ENCODE measurements at regions not wholly inside any gene's neighbourhood (a gene's known extent, or its start where the extent isn't known, plus 50 kb on each side); places are given as distances from the start of the nearest gene placed in this dataset.

DNA sequence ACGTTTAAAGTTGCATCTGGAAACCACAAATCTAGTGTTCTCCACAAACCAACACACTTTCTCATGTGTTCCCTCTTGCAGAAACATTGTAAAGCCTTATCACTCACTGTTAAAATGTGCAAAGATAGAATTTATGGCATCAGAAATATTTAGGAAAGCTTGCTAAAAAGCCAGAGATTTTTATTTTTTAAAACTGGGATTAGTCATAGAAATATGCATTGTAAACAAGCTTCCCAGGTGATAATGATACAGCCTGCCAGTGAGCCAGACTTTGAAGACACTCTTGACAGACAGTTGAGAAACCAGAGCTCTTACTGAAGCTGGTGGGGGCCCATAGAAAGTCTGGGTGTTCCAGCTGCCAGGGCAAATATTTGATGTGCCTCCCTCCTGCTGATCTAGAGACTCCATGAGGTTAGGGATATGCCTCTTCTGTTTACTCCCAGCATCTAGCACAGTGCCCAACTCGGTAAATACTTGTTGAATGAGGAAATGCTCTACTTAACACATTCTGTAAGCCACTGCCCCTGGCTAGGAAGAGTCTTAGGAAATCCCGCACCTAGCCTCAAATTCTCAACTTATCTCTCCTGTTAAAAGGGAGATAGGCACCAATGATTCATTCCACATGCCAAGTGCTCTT is 179.0 kb upstream of the RASGEF1B start:
- peak; percentile 55 to 77 for DNase-seq

DNA sequence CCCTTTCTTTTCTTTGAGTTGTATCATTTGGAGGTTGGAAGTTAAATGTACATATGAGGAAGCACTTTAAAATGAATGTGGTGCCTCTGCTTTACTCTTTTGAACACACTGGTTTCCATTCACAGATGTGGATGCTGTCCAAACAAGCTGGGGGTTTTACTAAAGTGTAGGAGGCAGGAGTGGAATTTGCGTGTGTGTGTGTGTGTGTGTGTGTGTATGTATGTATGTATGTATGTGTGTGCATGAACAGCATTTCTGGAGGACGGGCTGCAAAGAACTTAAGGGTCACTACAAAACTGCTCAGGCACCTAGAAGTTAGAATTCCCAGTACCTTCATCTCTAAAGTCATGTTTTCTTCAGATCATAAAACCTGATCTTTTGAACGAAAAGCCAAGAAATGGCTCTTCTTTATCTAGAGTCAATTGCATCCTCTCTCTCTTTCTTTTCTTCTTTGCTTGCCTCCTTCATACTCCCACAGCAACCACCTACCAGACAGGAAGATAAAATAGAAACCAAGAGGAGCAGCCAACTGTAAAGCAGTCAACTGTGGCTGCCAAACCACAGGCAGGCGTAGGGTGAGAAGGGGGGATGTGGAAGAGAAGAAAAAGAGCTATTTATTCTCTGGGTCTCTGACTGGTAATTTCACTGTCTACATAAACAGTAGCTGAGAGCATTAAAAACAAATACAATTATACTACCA is 177.0 kb upstream of the RASGEF1B start:
- DNase-seq = peak in 1 of 2 experiments; percentile 4

GRCh38 chr4:81647388-81647787 is 175.7 kb upstream of the RASGEF1B start:
- DNase-seq = no peak

DNA sequence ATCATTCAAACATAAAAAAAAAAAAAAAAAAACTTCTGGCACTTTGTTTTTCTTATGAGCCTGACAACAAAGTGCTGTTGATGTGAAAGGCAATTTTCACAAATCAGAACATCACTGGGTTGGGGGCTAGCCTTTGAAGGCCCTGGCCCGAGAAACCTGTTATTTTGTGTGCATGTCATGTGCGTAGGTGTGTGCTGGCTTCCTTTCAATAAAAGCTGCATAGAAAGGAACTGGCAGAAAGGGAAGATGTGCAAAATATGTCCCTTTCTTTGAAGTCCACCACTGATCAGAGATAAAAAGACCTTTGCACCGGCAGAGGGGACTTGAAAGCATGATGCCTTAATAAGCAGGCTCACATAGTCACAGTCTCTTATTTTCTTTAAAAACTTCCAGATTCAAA is 170.8 kb upstream of the RASGEF1B start:
- no peak for DNase-seq

GRCh38 chr4:81639248-81639647 is 167.5 kb upstream of the RASGEF1B start:
- no peak for DNase-seq

DNA sequence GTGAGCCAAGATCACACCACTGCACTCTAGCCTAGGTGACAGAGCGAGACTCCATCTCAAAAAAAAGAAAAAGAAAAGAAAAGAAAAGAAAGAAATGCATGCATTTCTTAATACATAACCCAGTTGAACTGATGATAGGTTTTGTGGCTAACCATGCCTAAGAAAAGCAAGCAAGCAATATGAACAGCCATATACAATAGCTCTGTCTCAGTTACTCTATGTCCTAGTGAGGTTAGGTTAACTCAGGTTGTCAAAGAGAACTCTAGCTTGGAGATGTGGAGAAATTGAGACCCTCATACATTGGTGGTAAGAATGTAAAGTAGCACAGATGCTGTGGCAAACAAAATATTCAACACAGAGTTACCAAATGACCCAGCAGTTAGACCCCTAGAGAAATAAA is 167.0 kb upstream of the RASGEF1B start:
- no peak for DNase-seq

GRCh38 chr4:81635739-81636138 is 164.0 kb upstream of the RASGEF1B start:
- DNase-seq = no peak

DNA sequence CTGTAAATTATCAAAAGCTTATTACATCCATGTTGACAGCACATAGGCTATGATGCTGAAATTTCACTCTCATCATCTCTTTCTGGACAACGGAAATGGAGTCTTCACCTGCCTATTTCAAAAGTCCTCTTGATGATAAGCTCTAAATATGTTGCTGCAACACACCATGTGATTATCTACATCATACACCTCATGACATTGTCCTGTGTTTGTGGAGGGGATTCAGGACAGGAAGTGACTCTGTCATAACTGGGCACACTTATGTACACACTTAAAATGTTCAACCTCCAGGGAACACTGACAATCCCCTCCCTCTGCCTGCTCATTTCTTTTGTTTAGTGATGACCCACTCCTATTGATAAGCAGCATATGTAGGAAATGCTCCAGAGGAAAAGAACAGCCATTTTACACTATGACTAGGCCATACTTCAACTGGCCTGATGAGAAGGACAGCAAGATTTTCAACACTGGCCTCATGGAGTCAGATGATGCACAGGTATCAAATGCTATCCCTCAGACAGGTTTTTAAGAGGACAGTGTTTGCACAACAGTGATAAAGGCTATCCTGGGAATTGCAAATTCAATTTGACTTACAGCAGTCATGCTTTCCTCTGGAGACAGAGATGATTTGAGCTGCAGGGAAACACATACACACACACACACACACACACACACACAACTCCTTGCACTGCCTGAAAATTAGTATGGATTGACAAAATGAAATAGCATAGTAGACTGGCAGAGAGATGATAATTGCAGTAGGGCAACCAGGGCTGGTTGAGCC is 163.3 kb upstream of the RASGEF1B start:
- no peak for DNase-seq

DNA sequence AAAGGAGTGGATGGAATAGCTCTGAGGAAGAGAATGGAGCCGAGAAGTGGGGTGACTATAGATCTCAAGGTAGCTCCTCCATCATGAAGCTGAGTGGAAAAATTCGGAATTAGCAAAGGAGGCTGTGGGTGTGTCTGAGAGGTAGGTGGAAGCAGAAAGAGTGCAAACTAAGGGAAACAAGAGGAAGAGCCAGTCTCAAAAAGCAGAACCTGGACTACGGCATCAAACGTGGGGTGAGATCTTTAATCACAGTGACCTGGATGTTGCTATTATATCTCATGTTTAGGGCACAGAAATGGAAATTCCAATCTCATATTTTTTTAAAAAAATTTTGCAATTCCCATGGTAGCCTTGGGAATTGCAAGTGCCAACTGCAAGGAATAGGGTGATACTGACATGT is 162.5 kb upstream of the RASGEF1B start:
- DNase-seq = no peak

- DNase-seq = no peak
These were observed 161.0 kb upstream of the RASGEF1B start for GRCh38 chr4:81632581-81633299.

GRCh38 chr4:81631958-81632441 is 160.3 kb upstream of the RASGEF1B start:
- no peak for DNase-seq

DNA sequence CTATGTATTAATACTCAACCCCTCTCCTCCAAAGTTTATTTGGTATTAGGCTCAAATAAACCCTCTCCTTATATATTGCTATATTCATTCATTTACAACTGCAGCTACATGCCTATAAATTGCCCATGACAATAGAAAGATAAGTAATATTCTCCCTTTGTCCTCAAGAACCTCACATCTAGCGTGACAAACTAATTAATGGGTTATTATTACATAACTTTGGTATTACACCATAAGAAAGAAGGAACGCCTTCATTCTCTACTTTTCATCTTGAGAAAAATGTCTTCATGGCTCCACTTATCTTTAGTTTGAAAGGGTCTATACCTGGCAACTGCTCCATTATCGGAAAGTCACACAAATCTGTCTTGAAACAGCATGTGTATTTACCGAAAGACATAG is 157.7 kb upstream of the RASGEF1B start:
- no peak for DNase-seq

DNA sequence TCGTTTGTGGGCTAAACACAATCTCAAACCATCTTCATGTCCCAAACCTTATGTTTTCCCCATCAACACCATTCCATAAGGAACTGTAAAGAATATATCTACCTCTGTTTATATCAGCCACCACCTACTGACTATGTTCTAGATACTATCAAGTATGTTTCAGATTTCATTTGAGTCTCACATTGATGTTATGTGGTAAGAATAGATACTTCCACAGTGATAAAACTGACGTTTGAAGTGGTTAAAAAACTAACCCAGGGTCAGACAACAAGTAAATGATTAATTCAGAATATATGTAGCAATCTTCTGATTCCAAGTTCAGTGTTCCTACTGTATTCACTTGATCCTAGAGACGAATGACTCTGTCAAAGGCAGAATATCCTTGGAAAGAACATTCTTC is 156.8 kb upstream of the RASGEF1B start:
- DNase-seq = no peak

GRCh38 chr4:81627590-81627989 is 155.9 kb upstream of the RASGEF1B start:
- DNase-seq = no peak

DNA sequence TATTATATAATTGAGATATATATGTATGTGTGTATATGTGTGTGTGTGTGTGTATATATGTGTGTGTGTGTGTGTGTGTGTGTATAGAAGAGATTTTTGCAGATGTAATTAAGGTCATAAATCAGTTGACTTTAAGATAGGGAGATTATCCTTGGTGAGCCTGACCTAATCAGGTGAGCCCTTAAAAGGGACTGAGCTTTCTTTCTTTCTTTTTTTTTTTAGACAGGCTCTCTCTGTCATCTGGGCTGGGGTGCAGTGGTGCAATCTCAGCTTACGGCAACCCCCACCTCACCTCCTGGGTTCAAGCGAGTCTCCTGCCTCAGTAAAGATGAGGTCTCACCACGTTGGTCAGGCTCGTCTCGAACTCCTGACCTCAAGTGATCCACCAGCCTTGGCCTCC is 155.1 kb upstream of the RASGEF1B start:
- DNase-seq = no peak

DNA sequence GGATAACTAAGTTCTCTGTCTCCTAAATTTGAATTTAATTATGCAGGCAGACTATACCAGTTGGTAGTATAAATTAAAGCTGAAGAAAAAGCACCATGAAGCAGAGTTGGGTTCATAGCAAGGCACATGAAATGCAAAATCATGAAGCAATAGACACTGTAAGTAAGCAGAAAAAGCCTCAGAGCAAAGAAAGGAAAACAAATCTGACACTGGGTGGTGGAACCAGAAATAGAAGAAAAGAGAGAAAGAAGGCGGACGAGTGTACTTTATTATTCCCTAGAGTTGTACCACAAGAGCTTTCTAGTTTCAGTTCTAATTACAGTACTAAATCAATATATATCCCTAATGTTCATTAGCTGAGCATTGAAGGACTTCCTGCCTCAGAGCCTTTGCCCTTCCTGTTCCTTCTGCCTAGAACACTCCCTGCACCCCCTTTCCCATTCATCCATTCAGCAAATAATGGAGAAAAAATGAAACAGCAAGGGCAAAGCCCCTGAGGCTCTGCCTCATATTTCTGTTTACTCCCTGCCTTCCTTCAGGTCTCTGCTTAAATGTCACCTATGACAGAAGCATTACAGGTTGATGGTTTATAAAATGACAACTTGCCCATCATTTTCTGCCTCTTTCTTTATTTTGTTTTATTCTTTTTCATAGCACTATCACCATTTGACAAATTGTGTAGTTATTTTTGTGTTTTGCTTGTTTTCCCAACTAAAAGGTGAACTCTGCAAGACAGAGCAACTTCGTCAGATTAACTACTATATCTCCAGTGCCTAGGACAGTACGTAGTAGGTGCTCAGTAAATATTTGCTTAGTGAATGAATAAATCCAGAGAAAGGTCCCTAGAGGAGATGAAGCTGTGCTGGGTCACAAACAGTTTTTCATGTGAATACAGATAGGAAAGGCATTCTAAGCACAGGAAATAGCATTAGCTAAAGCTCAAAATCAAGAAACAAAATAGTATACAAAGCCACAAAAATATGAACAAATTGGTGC is 154.0 kb upstream of the RASGEF1B start:
- DNase-seq = no peak

DNA sequence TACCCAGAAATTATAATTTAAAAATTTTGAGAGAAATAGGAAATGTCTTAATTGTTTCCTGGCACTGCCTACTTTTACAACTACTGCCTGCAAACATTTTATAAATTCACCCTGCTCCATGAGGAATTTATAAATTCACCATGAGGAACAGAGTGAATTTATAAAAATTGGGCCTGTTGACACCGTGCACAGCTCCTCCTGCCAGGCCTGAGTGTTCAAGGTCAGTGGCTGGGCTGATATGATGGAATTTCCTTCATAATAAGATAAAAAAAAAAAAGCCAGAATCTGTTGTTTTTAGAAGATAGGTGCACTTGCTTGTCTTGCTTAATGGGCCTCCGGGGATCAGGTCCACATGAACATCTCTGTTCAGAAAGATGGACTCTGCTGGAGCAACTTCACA is 151.7 kb upstream of the RASGEF1B start:
- no peak for DNase-seq

DNA sequence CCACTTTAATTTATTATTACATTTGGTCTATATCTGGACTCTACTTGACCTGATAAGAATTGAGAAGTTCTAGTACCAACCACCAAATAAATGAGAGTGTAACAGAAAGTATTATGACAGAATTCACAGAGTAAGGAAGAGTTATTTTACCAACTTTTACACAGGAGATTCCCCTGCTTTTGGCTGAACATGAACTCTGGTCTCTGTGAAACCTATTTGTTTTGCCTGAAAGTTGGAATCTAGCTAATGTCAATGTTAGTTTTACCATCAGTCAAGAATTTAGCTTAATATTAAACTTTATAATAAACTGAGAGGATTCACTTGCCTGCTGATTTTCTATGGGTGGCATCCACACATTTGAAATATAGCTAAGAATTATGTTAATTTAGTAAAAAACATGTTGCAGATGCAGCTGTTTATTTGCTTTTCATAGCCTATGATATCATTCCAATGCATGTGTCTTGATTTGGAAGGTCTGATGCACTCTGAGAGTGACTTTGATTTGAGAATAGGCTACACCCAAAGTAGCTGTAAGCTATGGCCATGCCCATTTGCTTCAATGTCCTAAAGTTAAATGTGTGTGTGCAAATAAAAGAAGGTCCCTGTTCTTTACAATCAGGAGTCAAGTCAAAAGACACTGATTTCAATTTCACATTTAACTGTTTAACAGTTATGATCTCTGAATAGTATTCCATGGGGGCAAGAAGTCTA is 150.9 kb upstream of the RASGEF1B start:
- DNase-seq = no peak

- DNase-seq = no peak
These were observed 150.3 kb upstream of the RASGEF1B start for GRCh38 chr4:81622028-81622427.

DNA sequence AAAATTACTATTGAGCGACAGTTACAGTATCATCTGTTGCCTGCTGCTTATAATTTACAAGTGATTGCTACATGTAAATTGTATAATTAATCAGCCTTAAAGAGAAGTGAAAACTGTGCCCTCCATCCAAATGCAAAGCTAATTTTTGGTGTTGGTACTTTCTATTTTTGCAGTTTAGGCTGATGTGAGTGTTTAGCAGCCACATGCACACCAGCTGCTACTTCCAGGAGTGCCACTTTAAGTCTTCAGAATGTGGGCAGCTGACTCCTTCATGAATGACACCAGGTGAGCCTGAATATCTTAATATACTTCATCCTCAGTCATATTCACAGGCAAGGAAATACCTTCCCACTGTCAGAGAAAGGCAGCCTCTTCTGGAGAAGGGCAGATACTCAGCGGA is 149.8 kb upstream of the RASGEF1B start:
- no peak for DNase-seq

DNA sequence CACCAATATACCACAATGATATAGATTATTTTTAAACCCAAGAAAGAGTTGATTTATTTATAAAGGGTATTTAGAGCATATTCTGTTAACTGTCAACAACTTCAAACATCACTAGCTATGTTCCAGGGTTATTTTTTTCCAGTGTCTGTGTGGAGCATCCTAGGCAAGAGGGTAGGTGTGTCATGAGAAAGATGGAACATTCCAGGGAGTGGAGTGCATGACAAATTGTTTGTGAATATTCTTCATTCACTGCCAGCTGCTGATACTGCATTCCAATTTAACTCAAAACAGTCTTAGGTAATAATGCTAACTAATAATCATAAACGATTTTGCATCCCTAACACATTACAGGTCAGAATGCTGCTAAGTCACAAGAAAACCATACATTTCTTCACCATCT is 148.7 kb upstream of the RASGEF1B start:
- no peak for DNase-seq

All from NCI-H2081 (cell line).